ENCODE measurements at regions not wholly inside any gene's neighbourhood (a gene's known extent, or its start where the extent isn't known, plus 50 kb on each side); places are given as distances from the start of the nearest gene placed in this dataset.

DNA sequence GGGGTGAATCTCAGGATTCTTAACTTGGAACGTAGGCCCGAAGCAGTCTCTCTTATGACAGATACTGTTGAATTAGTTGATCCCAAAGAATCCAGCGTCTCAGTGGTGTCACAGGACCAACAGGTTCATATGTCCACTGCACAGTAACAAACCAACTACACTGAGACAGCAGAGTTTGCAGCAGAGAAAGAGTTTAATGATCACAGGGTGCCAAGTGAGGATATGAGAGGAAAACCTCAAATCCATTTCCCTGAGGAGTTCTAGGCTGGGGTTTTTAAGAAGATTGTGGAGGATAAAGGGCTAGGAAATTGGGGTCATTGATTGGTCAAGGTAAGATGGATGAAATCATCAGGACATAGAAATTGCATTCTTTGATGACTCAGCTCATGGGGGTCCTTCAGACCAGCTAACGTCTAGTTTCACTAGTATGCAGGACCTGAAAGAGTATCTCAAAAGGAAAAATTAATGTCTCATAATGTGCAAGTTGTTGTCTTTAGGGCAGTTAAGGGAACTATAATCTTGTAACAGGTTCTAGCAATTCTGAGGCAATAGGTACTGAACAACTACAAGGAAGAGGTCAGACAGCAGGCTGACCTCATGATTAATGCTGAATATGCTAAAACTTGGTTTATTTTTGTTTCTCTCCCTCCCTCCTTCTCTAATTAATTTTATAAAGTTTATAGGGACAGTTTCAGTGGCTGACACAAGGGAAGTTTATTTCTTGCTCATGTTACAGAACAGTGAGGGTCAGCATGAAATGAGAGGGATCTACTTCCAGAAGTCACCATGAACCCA is 310.9 kb upstream of the NEBL start:
- Histone ChIP-seq H4K8ac (ENCODE audit: extremely low read depth, insufficient read depth, low read length) (no peak overlapping the region), H3K9ac (replicated peaks in 1 of 4; ENCODE audit: extremely low read depth in 1 of 4, low read depth in 3 of 4, low read length in 3 of 4) (no peak overlapping the region), H3K14ac (ENCODE audit: insufficient read length) (no peak overlapping the region), H4K5ac (ENCODE audit: insufficient read length, low read depth, low read length) (no peak overlapping the region), H3K4ac (replicated peaks; ENCODE audit: insufficient read length, low read depth, low read length) (no peak overlapping the region), H3K4me2 (ENCODE audit: insufficient read depth in 1 of 2, low read depth in 2 of 2, low read length in 2 of 2) (no peak overlapping the region), H3K23me2 (ENCODE audit: low read depth, low read length) (no peaks in the 10 kb centered on the region), H2AFZ (ENCODE audit: low read length) (no peak overlapping the region), H3K23ac (ENCODE audit: insufficient read length) (no peak overlapping the region), H2BK12ac (ENCODE audit: low read depth, low read length) (no peak overlapping the region), H3K36me3 (ENCODE audit: control insufficient read depth in 2 of 4, insufficient read depth in 4 of 4, low read length in 3 of 4) (no peaks in the 10 kb centered on the region), H2BK5ac (ENCODE audit: low read depth, low read length) (no peak overlapping the region), H2BK120ac (replicated peaks; ENCODE audit: low read depth, low read length) (no peak overlapping the region), H3K27ac (ENCODE audit: low read depth, low read length) (no peak overlapping the region), H4K20me1 (replicated peaks in 1 of 2; ENCODE audit: control insufficient read depth in 1 of 2, insufficient read depth in 2 of 2, low read length in 2 of 2) (no peaks in the 10 kb centered on the region), H3K79me2 (ENCODE audit: control insufficient read depth in 1 of 2, insufficient read depth in 2 of 2, low read length in 2 of 2) (no peaks in the 10 kb centered on the region), H2BK20ac (ENCODE audit: low read length) (no peak overlapping the region), H4K91ac (replicated peaks; ENCODE audit: insufficient read length, low read length) (no peak overlapping the region), H3K18ac (ENCODE audit: extremely low read depth, low read length) (no peak overlapping the region), H2BK15ac (ENCODE audit: low read length) (no peak overlapping the region), H3K4me3 (ENCODE audit: extremely low read depth in 1 of 4, insufficient read depth in 2 of 4, low read depth in 3 of 4, low read length in 4 of 4) (no peak overlapping the region), H3K27me3 (replicated peaks in 1 of 4; ENCODE audit: control insufficient read depth in 3 of 4, extremely low read depth in 1 of 4, insufficient read depth in 3 of 4, low read length in 3 of 4) (no peaks in the 10 kb centered on the region), H3K79me1 (ENCODE audit: low read depth, low read length) (no peaks in the 10 kb centered on the region), H3K56ac (replicated peaks; ENCODE audit: insufficient read length, low read depth, low read length) (no peak overlapping the region), H3K9me3 (ENCODE audit: insufficient read depth in 2 of 2, low read depth in 1 of 2, low read length in 1 of 2) (0 out of 4 replicates have a peak, but pooled peaks cover 0 to 3% of the 10 kb centered on the region in 2 experiments), H2AK5ac (ENCODE audit: low read depth, low read length) (no peak overlapping the region; the same call in 1 of the 2 replicates), H3K4me1 (replicated peaks in 1 of 4; ENCODE audit: control insufficient read depth in 3 of 4, insufficient read depth in 4 of 4, low read length in 3 of 4) (peaks cover 0 to 3% (median 0%) of the 10 kb centered on the region in 4 experiments; a peak in 2 of 7 replicates)
- no peak for TF ChIP-seq POU5F1 (IDR thresholded peaks at IDR 0.05; ENCODE audit: low read depth, low read length)
- no peak for TF ChIP-seq KDM5A (IDR thresholded peaks at IDR 0.05; ENCODE audit: low read length)
- TF ChIP-seq, protein P1, sequence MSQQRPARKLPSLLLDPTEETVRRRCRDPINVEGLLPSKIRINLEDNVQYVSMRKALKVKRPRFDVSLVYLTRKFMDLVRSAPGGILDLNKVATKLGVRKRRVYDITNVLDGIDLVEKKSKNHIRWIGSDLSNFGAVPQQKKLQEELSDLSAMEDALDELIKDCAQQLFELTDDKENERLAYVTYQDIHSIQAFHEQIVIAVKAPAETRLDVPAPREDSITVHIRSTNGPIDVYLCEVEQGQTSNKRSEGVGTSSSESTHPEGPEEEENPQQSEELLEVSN (IDR thresholded peaks at IDR 0.05) = no peak
- TF ChIP-seq SP2 (IDR thresholded peaks at IDR 0.05; ENCODE audit: low read length) = no peak
- no peak for TF ChIP-seq RAD21 (IDR thresholded peaks at IDR 0.05 in 1 of 2, conservative IDR thresholded peaks at IDR 0.05 in 1 of 2; ENCODE audit: low read depth in 2 of 2, low read length in 2 of 2)
- no peak for TF ChIP-seq CHD1 (IDR thresholded peaks at IDR 0.05; ENCODE audit: low read depth, low read length)
- no peak for TF ChIP-seq KDM4A (IDR thresholded peaks at IDR 0.05; ENCODE audit: low read depth, low read length, severe bottlenecking)
- TF ChIP-seq SIX5 (IDR thresholded peaks at IDR 0.05; ENCODE audit: low read depth, low read length) = no peak
- no peak for TF ChIP-seq HDAC6 (IDR thresholded peaks at IDR 0.05; ENCODE audit: low read depth, low read length)
- no peak for TF ChIP-seq TEAD4 (IDR thresholded peaks at IDR 0.05; ENCODE audit: low read depth, low read length)
- no peak for TF ChIP-seq CREB1 (IDR thresholded peaks at IDR 0.05)
- ChIA-PET POLR2A (ENCODE audit: partially characterized antibody) (no interaction called here), CTCF (ENCODE audit: partially characterized antibody) (interaction anchor here (0.6 to 1.2 kb wide), 2 partner anchors 15 to 976 kb away, joined by 3 read pairs; no protein-coding TSS in a partner anchor)
- DNase-seq (ENCODE audit: low read depth in 1 of 2, low spot score in 2 of 2) = no peak
- no peak for FAIRE-seq
- WGBS, 2 experiments (ENCODE audit: extremely low coverage in 1 of 2, insufficient coverage in 1 of 2, insufficient read length in 1 of 2, insufficient replicate concordance in 2 of 2, low coverage in 1 of 2, low lambda C conversion rate in 2 of 2, missing lambda C conversion rate in 1 of 2) = 94% methylated on average over 4 of the region's 4 CpGs; no CpG with 5 or more reads in 1 of the 2 experiments
